H1 (cell line): ENCODE measurements at regions not wholly inside any gene's neighbourhood (a gene's known extent, or its start where the extent isn't known, plus 50 kb on each side); places are given as distances from the start of the nearest gene placed in this dataset.

Experiments used
- CTCF ChIA-PET: fragments of 300-600 bp; sonication (Branson Sonifier 250); formaldehyde crosslinking; loops from one replicate; lab custom pipeline; 2021; ENCODE audit not compliant: partially characterized antibody; lab: Charles Lee
- POLR2A ChIA-PET: fragments of 300-600 bp; sonication (Branson Sonifier 250); formaldehyde crosslinking; loops from one replicate; lab custom pipeline; 2021; ENCODE audit warnings: inconsistent platforms; ENCODE audit not compliant: partially characterized antibody; lab: Charles Lee
- DNase-seq, 2 experiments: peaks; one replicate each; pipeline versions ENCODE4 v3.0.0 to v3.0.0-alpha.2; 2010 to 2022; ENCODE audit warnings: low spot score in 2 of 2, low read depth in 1 of 2, mixed read lengths in 1 of 2
- FAIRE-seq: peaks from 2 replicates; lab custom pipeline; 2011; peaks lifted over from hg19 to GRCh38; lab: Jason Lieb, UNC
- H2AFZ ChIP-seq: 2 replicates; pipeline ENCODE4 v1.8.1; 2012; ENCODE audit warnings: low read length, inconsistent platforms
- H2AK5ac ChIP-seq: 2 replicates; pipeline ENCODE4 v1.6.1; 2013; ENCODE audit warnings: low read depth, low read length
- H2BK120ac ChIP-seq: replicated peaks from 2 replicates; pipeline ENCODE3; 2013; ENCODE audit warnings: low read depth, low read length, inconsistent platforms
- H2BK12ac ChIP-seq: 2 replicates; pipeline ENCODE4 v1.6.1; 2013; ENCODE audit warnings: low read depth, low read length
- H2BK15ac ChIP-seq: 2 replicates; pipeline ENCODE4 v1.6.1; 2013; ENCODE audit warnings: low read length
- H2BK20ac ChIP-seq: 2 replicates; pipeline ENCODE4 v1.6.1; 2013; ENCODE audit warnings: low read length
- H2BK5ac ChIP-seq: 2 replicates; pipeline ENCODE4 v1.6.1; 2013; ENCODE audit warnings: low read depth, low read length
- H3K14ac ChIP-seq: 2 replicates; pipeline ENCODE4 v1.6.1; 2013; ENCODE audit warnings: inconsistent platforms; ENCODE audit not compliant: insufficient read length
- H3K18ac ChIP-seq: 2 replicates; pipeline ENCODE4 v1.6.1; 2013; ENCODE audit warnings: low read length; ENCODE audit errors: extremely low read depth
- H3K23ac ChIP-seq: 2 replicates; pipeline ENCODE4 v1.6.1; 2013; ENCODE audit warnings: inconsistent platforms; ENCODE audit not compliant: insufficient read length
- H3K23me2 ChIP-seq: 2 replicates; pipeline ENCODE4 v1.6.1; 2013; ENCODE audit warnings: low read depth, low read length
- H3K27ac ChIP-seq: 2 replicates; pipeline ENCODE4 v1.6.1; 2011; ENCODE audit warnings: low read depth, low read length, inconsistent platforms
- H3K27me3 ChIP-seq, 4 experiments: replicated peaks in 1 of 4; 1 replicate in 1 of 4; 2 replicates in 3 of 4; pipeline versions ENCODE4 v1.6.1 to v1.8.1; 2011 to 2013; ENCODE audit warnings: low read length in 3 of 4, mild to moderate bottlenecking in 3 of 4, inconsistent platforms in 2 of 4, mixed read lengths in 2 of 4, moderate library complexity in 1 of 4; ENCODE audit not compliant: control insufficient read depth in 3 of 4, insufficient read depth in 3 of 4; ENCODE audit errors: extremely low read depth in 1 of 4
- H3K36me3 ChIP-seq, 4 experiments: 2 replicates each; pipeline versions ENCODE4 v1.6.1 to v1.8.1; 2011 to 2013; ENCODE audit warnings: mild to moderate bottlenecking in 4 of 4, low read length in 3 of 4, moderate library complexity in 2 of 4, control low read depth in 1 of 4, inconsistent platforms in 1 of 4; ENCODE audit not compliant: insufficient read depth in 4 of 4, control insufficient read depth in 2 of 4
- H3K4ac ChIP-seq: replicated peaks from 2 replicates; pipeline ENCODE3; 2013; ENCODE audit warnings: low read length, low read depth, mixed read lengths, inconsistent platforms; ENCODE audit not compliant: insufficient read length
- H3K4me1 ChIP-seq, 4 experiments: replicated peaks in 1 of 4; 1 replicate in 1 of 4; 2 replicates in 3 of 4; pipeline versions ENCODE4 v1.6.1 to v1.8.1; 2011 to 2013; ENCODE audit warnings: low read length in 3 of 4, inconsistent platforms in 2 of 4, mixed read lengths in 1 of 4; ENCODE audit not compliant: insufficient read depth in 4 of 4, control insufficient read depth in 3 of 4
- H3K4me2 ChIP-seq, 2 experiments: 2 replicates each; pipeline versions ENCODE4 v1.6.1 to v1.8.1; 2011 to 2013; ENCODE audit warnings: low read depth in 2 of 2, low read length in 2 of 2, control low read depth in 1 of 2, inconsistent platforms in 1 of 2, mild to moderate bottlenecking in 1 of 2; ENCODE audit not compliant: insufficient read depth in 1 of 2
- H3K4me3 ChIP-seq, 4 experiments: fragments of 200-600, 300-600 bp in 1 of 4; sonication (generic), shearing (Covaris generic), sonication (Bioruptor Twin) in 1 of 4; 2 replicates each; pipeline versions ENCODE4 v1.5.1 to v1.8.1; 2011 to 2016; ENCODE audit warnings: low read length in 4 of 4, low read depth in 3 of 4, control low read depth in 2 of 4, inconsistent platforms in 2 of 4, mild to moderate bottlenecking in 2 of 4, mixed read lengths in 1 of 4, moderate library complexity in 1 of 4; ENCODE audit not compliant: insufficient read depth in 2 of 4; ENCODE audit errors: extremely low read depth in 1 of 4
- H3K56ac ChIP-seq: replicated peaks from 2 replicates; pipeline ENCODE3; 2013; ENCODE audit warnings: low read depth, mild to moderate bottlenecking, mixed read lengths, low read length, inconsistent platforms; ENCODE audit not compliant: insufficient read length
- H3K79me1 ChIP-seq: 2 replicates; pipeline ENCODE4 v1.6.1; 2013; ENCODE audit warnings: low read depth, low read length, control low read depth
- H3K79me2 ChIP-seq, 2 experiments: 2 replicates each; pipeline versions ENCODE4 v1.6.1 to v1.8.1; 2012 to 2013; ENCODE audit warnings: low read length in 2 of 2, mild to moderate bottlenecking in 2 of 2, inconsistent platforms in 1 of 2; ENCODE audit not compliant: insufficient read depth in 2 of 2, control insufficient read depth in 1 of 2
- H3K9ac ChIP-seq, 4 experiments: replicated peaks in 1 of 4; 1 replicate in 1 of 4; 2 replicates in 3 of 4; pipeline versions ENCODE4 v1.6.1 to v1.8.1; 2011 to 2013; ENCODE audit warnings: low read depth in 3 of 4, low read length in 3 of 4, control low read depth in 2 of 4, mild to moderate bottlenecking in 2 of 4, moderate library complexity in 2 of 4, inconsistent platforms in 1 of 4; ENCODE audit errors: extremely low read depth in 1 of 4
- H3K9me3 ChIP-seq, 2 experiments: 2 replicates each; pipeline versions ENCODE4 v1.6.1 to v1.8.1; 2012 to 2013; ENCODE audit warnings: mild to moderate bottlenecking in 2 of 2, moderate library complexity in 2 of 2, control low read depth in 1 of 2, inconsistent platforms in 1 of 2, low read depth in 1 of 2, low read length in 1 of 2, mixed read lengths in 1 of 2; ENCODE audit not compliant: insufficient read depth in 2 of 2
- H4K20me1 ChIP-seq, 2 experiments: replicated peaks in 1 of 2; 2 replicates each; pipeline versions ENCODE3 to v1.8.1; 2011 to 2013; ENCODE audit warnings: inconsistent platforms in 2 of 2, low read length in 2 of 2, mild to moderate bottlenecking in 1 of 2; ENCODE audit not compliant: insufficient read depth in 2 of 2, control insufficient read depth in 1 of 2
- H4K5ac ChIP-seq: 2 replicates; pipeline ENCODE4 v1.6.1; 2013; ENCODE audit warnings: low read length, low read depth, mixed read lengths, inconsistent platforms; ENCODE audit not compliant: insufficient read length
- H4K8ac ChIP-seq: 2 replicates; pipeline ENCODE4 v1.8.0; 2013; ENCODE audit warnings: mild to moderate bottlenecking, moderate library complexity, low read length, inconsistent platforms; ENCODE audit not compliant: insufficient read depth; ENCODE audit errors: extremely low read depth
- H4K91ac ChIP-seq: replicated peaks from 2 replicates; pipeline ENCODE3; 2013; ENCODE audit warnings: low read length, mixed read lengths, inconsistent platforms; ENCODE audit not compliant: insufficient read length
- BCL11A ChIP-seq, 2 experiments: IDR thresholded peaks; one replicate each; pipeline ENCODE4 v1.6.1; 2011; ENCODE audit warnings: low read depth in 2 of 2, low read length in 2 of 2, mild to moderate bottlenecking in 2 of 2
- GABPA ChIP-seq: IDR thresholded peaks from 2 replicates; pipeline ENCODE4 v1.6.1; 2011; ENCODE audit warnings: mild to moderate bottlenecking, low read length, moderate library complexity, borderline replicate concordance; ENCODE audit not compliant: insufficient read depth
- HDAC2 ChIP-seq, 2 experiments: fragments of 300-600 bp in 1 of 2; sonication (generic) in 1 of 2; IDR thresholded peaks; 2 replicates each; pipeline ENCODE4 v1.6.1; 2011 to 2012; ENCODE audit warnings: low read depth in 2 of 2, low read length in 2 of 2, mild to moderate bottlenecking in 2 of 2, moderate library complexity in 2 of 2, borderline replicate concordance in 1 of 2, inconsistent platforms in 1 of 2
- JUN ChIP-seq: IDR thresholded peaks from 2 replicates; pipeline ENCODE4 v1.6.1; 2011; ENCODE audit warnings: low read depth, mild to moderate bottlenecking, improper control_type of control experiment, low read length
- SAP30 ChIP-seq: fragments of 300-600 bp; sonication (generic); IDR thresholded peaks from 2 replicates; pipeline ENCODE4 v1.7.1; 2012; ENCODE audit warnings: low read length, moderate library complexity, mild to moderate bottlenecking, inconsistent platforms; ENCODE audit not compliant: insufficient read depth, insufficient replicate concordance
- SIRT6 ChIP-seq: IDR thresholded peaks from one replicate; pipeline ENCODE4 v1.7.1; 2012; ENCODE audit warnings: low read length, inconsistent platforms
- TAF1 ChIP-seq: IDR thresholded peaks from 2 replicates; pipeline ENCODE4 v1.6.1; 2011; ENCODE audit warnings: mild to moderate bottlenecking, low read depth, low read length
- TEAD4 ChIP-seq: IDR thresholded peaks from 2 replicates; pipeline ENCODE4 v1.6.1; 2012; ENCODE audit warnings: low read depth, low read length, inconsistent platforms, mixed read lengths

- no peaks in the 10 kb centered on the region for H3K23me2 ChIP-seq
- ChIA-PET CTCF (no interaction called here), POLR2A (no interaction called here)
- H3K79me1 ChIP-seq: no peaks in the 10 kb centered on the region
- no peak overlapping the region for H4K91ac ChIP-seq
- no peak overlapping the region for H2AK5ac ChIP-seq
- no peak overlapping the region for H2BK20ac ChIP-seq
- H3K27ac ChIP-seq: no peak overlapping the region
- H2BK120ac ChIP-seq: no peak overlapping the region
- no peak for DNase-seq
- no peaks in the 10 kb centered on the region for H3K9me3 ChIP-seq
- H2BK15ac ChIP-seq: no peak overlapping the region
- H3K27me3 ChIP-seq: no peaks in the 10 kb centered on the region
- H2BK12ac ChIP-seq: no peak overlapping the region
- no peak for FAIRE-seq
- no peak overlapping the region for H3K4me3 ChIP-seq
- no peak overlapping the region for H3K4ac ChIP-seq
- no peaks in the 10 kb centered on the region for H4K20me1 ChIP-seq
- H3K14ac ChIP-seq: no peak overlapping the region
- no peak overlapping the region for H2BK5ac ChIP-seq
- no peaks in the 10 kb centered on the region for H3K36me3 ChIP-seq
- no peak overlapping the region for H4K8ac ChIP-seq
- H3K4me1 ChIP-seq: no peaks in the 10 kb centered on the region
- H3K18ac ChIP-seq: no peak overlapping the region
- no peak for TF ChIP-seq SIRT6
- TF ChIP-seq GABPA: no peak
- no peak for TF ChIP-seq TAF1
- no peak for TF ChIP-seq HDAC2 (IDR thresholded peaks at IDR 0.05; ENCODE audit: borderline replicate concordance in 1 of 2, low read depth in 2 of 2, low read length in 2 of 2)
- TF ChIP-seq SAP30: no peak
- TF ChIP-seq BCL11A (IDR thresholded peaks at IDR 0.05; ENCODE audit: low read depth in 2 of 2, low read length in 2 of 2): no peak
- TF ChIP-seq TEAD4: no peak
- no peak for TF ChIP-seq JUN
- no peak overlapping the region for H3K56ac ChIP-seq
- H3K23ac ChIP-seq: no peak overlapping the region
- H3K79me2 ChIP-seq: no peaks in the 10 kb centered on the region
- H2AFZ ChIP-seq: no peak overlapping the region
- no peak overlapping the region for H3K4me2 ChIP-seq
- no peak overlapping the region for H3K9ac ChIP-seq
- H4K5ac ChIP-seq: no peak overlapping the region
Measured at GRCh38 chr5:125897089-125897488, 526.1 kb upstream of the GRAMD2B start.
